HG02588 (cell line): ENCODE measurements at regions not wholly inside any gene's neighbourhood (a gene's known extent, or its start where the extent isn't known, plus 50 kb on each side); places are given as distances from the start of the nearest gene placed in this dataset.

Source experiments
- ATAC-seq: cut with Tn5 transposase; IDR thresholded peaks from one replicate; pipeline ENCODE4 v1.9.1; 2021; ENCODE audit warnings: mild to moderate bottlenecking, moderate library complexity; ENCODE audit not compliant: unreplicated experiment

DNA sequence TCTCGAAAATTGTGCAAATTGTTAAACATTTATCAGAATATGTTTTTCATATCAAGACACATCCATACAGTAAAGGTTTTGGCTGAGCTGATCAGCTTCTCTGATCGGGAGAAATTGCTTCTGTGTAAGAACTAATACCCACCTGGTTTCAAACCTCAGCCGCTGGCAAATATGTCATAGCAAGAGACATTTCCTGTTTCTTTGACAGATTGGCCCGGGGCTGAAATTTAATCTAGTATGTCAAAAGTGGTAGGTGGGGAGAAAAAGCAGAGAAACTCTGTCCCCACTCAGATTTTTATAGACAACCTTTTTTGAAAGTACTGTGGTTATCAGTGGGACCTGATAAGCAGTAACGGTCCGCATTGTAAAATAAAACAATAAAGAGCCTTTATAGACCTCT, 88.8 kb upstream of the SLC24A5 start:
- ATAC-seq = no peak

DNA sequence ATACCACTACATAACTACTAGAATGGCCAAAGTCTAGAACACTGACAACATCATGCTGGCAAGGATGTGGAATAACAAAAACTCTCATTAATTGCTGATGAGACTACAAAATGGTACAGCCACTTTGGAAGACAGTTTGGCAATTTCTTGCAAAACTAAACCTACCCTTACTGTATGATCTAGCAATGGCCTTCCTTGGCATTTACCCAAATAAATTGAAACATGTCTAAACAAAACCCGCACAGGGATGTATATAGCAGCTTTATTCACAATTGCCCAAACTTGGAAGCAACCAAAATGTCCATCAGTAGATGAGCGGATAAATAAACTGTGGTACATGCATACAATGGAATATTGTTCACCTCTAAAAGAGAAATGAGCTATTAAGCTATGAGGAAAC, 87.9 kb upstream of the SLC24A5 start:
- no peak for ATAC-seq

DNA sequence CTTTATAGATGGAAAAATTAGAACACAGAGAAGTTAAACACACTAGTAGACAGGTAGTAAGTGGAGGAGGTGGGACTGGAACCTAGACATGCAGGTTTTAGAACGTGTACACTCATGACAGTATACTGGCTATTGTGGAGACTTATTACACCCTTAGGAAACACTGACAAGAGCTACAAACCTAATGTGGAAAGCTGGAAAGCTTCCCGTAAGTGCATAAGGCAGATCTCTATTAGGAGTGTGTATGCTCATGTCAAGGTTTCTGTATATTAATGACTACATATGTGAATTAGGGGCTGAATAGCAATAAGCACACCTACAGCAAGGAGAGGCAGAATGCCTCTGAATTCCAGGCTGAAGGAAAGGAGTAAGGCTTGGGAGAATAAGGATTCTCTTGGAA, 82.6 kb upstream of the SLC24A5 start:
- ATAC-seq = no peak

DNA sequence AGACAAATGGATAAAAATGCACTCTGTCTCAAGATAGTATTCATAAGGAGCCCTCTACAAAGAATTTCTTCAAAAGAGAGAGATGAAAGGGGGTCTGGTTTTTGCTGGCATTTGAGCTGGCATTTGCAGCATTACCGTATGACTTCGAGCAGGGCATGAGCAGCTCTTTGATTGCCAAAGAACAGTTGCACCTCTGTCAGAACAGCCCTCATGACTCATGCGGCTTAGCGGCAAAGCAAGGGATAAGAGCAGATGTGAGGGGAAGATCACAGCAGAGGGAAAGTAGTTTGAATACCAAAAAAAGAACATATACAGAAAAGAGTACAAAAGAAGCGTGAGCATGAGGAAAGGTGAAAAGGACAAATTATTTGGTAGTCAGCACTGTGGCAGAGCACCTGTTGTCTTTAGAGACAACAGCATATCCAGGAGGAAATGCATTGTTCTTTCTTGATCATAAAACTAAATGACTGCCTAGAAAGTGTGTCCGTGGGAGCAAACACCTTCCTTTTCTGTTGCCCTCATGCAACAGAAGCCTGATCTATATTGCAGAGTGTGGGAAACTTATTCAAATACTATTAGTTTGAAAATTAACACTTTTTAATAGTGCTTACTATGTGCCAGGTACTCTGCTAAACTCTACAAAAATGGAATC, 80.5 kb upstream of the SLC24A5 start:
- no peak for ATAC-seq

DNA sequence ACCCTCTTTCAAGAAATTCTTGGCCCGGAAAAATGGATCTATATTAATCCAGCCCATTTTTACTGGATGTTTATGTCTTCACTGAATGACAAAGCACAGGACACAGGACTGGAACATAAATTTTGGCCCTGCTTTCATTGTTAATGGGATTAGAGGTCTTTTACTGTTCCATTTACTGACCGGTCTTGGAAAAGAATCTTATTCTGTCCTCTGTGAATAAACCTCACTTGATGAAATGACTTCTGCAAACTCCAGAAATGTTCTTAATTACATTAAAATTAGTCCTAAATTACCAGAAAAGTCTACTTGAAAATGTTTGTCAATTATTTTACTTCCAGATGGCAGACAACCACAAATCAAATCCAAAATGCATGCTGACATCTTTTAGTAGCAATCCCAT, 79.3 kb upstream of the SLC24A5 start:
- no peak for ATAC-seq

DNA sequence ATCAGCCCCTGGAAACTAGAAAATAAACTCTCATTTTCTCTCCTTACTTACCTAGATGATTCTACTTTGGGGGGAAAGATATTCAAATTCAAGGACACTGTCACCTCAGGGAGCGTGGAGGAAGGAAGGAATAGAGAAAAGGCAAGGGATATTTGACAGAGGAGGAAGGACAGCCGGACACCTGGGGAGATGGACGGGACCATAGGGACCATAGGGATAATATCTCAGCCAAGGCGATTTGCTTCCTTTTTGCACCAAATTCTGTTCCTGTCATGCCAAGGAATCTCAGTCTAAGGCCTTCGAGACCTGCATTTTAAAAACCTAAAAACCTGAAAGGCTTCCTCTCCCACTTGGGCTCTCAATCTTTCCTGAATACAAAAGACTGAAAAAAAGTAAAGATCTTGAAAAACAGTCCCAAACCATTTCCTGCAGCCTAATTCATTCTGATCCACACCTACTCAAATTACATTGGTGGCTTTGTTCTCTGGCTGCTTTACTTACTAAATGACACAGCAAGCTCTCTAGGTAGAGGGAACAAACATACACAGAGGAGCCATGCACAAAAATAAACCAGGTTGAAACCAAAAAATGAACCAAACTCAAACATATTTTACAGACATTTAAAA, 73.9 kb upstream of the SLC24A5 start:
- no peak for ATAC-seq

DNA sequence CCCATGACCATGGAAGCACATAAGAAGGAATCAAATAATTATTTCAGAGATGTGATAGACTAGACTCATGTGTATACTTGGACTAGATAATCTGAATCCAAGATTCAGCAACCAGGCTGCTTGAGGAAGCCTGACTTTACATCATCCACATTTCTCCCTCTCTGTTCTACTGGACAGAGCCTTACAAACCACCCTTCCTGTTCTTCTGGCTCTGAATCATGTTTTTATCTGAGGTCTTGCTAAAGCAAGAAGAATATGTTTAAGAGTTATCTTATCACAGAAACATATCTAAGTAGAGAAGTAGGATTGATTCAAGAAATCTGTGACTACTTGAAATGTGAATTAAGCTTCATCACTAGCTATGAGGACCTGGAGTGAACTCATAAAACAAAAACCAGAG, 71.1 kb upstream of the SLC24A5 start:
- ATAC-seq = no peak

DNA sequence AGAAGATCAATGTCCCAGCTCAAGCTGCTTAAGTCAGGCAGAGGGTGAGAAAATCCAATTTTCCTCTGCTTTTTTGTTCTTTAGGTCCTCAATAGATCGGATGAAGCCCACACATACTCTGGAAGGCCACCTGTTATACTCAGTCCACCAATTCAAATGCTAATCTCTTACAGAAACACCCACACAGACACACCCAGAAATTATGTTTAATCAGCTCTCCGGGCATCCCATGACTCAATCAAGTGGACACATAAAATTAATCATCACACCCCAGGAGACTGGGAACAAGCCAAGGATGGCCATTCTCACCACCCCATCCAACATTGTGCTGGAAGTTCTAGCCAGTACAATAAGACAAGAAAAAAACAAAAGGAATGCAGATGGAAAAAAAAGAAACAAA, 67.8 kb upstream of the SLC24A5 start:
- ATAC-seq = no peak

DNA sequence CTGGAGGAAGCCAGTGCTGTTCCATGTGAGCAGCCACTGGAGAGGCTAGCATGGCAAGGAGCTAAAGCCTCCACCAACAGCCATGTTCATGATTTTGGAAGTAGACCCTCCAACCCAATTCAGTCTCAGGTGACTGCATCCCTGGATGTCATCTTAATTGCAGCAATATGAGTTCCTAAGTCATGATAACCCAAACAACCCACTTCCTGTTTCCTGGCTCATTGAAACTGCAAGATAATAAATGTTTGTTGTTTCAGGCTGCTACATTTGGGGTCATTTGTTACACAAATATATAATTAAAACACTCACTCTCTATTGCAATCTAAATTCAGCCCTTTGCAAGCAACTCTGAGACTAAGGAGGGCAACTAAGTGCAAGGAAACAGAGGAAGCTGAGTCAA, 62.4 kb upstream of the SLC24A5 start:
- no peak for ATAC-seq

DNA sequence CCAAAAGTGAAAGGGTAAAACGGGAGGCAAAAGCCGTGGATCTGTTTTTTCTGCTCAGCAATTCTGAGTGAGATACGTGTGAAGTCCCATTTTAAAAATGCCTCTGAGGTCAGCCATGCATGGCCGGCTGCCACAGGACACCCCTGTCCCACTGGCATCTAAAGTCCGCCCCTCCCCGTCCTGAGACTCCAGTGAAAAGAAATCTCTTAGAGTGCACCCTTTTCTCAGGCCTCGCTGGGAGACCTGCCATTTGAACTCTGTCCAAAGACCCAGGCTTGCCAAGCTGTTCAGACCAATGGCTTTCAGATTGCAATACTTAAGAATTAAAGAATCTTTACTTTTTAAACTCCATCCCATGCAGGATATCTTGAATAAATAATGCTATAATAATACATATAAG, 61.0 kb upstream of the SLC24A5 start:
- no peak for ATAC-seq

DNA sequence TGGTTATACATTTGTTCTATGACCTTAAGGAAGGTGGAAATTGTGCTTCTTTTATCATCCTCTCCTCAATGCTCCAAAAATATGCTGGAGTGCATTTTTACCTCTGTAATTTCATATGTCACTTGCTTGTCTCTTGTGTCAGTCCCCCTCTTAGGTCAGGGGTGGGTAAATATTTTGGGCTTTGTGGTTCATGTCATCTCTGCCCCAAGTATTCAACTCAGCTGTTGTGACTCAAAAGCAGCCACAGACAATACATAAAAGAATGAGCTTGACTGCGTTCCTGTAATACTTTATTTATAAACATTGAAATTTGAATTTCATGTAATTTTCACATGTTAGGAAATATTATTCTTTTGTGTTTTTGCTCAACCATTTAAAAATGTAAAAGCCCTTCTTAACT, 60.4 kb upstream of the SLC24A5 start:
- no peak for ATAC-seq

DNA sequence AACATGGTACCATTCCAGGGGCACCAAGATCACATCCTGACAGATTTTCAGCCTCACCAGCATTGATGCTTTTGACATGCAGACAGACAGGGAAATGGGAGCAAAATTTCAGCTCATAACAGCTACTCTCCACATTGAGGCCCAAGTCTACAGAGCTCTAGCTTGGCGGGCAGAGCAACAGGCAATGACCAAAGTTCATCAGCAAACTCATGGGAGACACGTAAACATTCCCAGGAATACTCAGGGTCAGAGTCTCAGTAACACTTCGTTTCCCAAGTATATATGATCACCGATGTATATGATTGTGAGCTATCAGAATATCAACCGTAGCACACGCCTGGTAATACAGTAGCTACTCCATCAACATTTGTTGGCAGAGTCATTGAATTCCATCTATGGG, 59.2 kb upstream of the SLC24A5 start:
- ATAC-seq = no peak

DNA sequence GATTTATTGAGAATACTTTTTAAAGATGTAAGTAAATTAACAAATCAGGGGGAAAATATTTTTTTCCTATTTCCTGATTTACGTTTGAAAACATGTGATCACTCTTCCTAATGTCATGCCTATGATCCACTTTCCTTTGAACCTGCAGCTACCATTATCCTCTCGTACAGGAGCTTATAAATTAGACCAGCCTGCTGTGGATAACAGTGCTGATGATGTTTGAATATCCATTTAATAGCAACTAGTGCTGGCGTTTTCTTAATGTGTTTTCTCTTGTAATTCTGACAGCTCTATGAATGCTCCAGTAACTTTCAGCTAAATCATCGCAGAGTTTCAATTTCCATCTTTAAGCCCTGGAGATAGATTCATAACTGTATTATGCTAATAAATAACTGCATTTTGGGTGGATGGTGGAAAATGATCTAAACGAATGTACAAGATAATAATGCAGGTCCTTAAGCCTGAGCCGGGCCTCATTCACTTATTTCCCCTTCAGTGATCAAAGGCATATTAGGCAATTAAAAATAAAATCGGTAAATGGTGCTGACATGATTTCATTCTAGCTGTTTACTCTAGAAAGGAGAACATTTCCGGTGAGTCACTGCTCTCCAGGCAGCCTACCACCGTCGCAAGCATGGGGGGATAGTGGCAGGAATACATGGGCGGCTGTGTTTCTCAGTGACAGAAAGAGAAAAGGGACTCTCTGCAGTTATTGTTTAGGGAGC, 58.5 kb upstream of the SLC24A5 start:
- ATAC-seq = no peak

DNA sequence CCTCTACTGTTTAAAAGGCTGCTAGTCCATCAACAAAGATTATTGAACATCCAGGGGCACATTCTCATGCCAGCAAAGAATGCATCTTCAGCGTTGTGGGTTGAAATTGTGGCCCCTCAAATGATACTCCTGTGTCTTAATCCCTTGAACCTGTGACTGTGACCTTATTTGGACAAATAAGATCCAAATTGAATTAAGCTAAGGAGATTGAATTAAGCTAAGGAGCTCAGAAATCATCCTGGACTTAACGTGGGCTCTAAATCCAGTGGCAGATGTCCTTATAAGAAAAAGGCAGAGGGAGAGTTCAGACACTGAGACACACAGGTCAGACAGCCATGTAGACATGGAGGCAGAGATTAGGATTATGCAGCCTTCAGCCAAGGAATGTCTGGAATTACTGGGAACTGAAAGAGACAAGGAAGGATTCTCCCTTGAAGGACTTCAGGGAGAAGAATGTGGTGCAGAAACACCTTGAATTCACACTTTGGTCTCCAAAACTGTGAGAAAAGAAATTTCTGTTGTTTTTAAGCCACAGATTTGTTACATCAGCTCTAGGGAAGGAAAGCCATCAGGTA, 57.3 kb upstream of the SLC24A5 start:
- no peak for ATAC-seq

DNA sequence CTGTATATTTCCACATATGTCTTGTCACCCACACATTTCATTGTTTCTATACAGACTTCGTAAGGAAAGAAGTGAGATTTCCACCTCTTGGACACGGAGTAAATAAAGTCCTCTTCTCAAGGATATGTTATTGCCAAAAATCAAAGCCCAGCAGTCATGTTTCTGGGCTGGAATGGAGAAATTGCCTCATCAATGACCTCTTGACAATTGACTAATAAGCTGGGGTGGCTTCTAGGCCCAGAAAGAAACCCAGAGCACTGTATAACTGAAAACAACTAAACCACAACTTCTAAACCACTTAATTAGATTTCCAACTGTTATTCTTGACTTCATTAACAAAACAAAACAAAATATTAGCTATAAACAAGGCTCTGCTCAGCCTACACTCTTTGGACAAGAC, 56.4 kb upstream of the SLC24A5 start:
- ATAC-seq = no peak

DNA sequence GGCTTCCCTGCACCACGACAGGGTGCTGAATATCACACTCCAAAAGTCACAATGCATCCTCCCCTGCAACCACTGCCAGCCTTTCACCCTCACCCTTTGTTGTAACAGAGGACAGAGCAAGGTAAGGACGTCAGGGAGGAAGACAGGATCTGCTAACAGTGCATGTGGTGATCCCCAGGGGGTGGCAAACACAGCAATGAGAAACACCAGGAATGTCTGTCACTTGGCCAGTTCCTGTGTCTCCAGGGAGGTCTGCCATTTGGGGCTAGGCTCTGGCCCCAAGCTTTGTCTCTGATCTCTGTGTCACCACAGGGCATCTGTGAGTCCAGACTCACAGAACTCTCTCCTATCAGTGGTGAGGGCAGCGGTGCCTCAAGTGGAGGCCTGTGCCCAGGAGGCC, 54.3 kb upstream of the SLC24A5 start:
- ATAC-seq = no peak
